Cardiac fibroblast (primary cell): ENCODE measurements at regions not wholly inside any gene's neighbourhood (a gene's known extent, or its start where the extent isn't known, plus 50 kb on each side); places are given as distances from the start of the nearest gene placed in this dataset.
"Not testable (repeated sequence)": the region's sequence is repeated elsewhere in the genome, so short reads cannot be mapped to it uniquely, and the experiment has no call there.

ENCODE experiments used
- DNase-seq, 2 donors: peaks; one replicate each; pipeline versions ENCODE4 v3.0.0 to v3.0.0-alpha.2; 2010; ENCODE audit warnings: low read depth in 2 of 2
- H3K4me3 ChIP-seq, 2 donors: replicated peaks in 1 of 2; 1 replicate in 1 of 2; 2 replicates in 1 of 2; pipeline ENCODE4 v1.5.1; 2011; ENCODE audit warnings: low read depth in 2 of 2, low read length in 2 of 2, mild to moderate bottlenecking in 2 of 2, moderate library complexity in 1 of 2
- CTCF ChIP-seq: IDR thresholded peaks from one replicate; pipeline ENCODE4 v1.5.1; 2011; ENCODE audit warnings: low read depth, mild to moderate bottlenecking, low read length, inconsistent platforms

- DNase-seq, H3K4me3 ChIP-seq: not testable (repeated sequence)
Observed at GRCh38 chr12:9543341-9543740, 64.4 kb downstream of the KLRB1 start.

- H3K4me3 ChIP-seq, DNase-seq: not testable (repeated sequence)
Observed at GRCh38 chr12:9542827-9543226, 64.9 kb downstream of the KLRB1 start.

- DNase-seq, H3K4me3 ChIP-seq: not testable (repeated sequence)
Observed at GRCh38 chr12:9515925-9516324, 91.8 kb downstream of the KLRB1 start.

- DNase-seq, H3K4me3 ChIP-seq: not testable (repeated sequence)
Observed at GRCh38 chr12:9512695-9513094, 95.0 kb downstream of the KLRB1 start.

GRCh38 chr12:9510392-9511011, 97.2 kb downstream of the KLRB1 start:
- not testable (repeated sequence) for DNase-seq, H3K4me3 ChIP-seq

- peak; percentile 48 to 57 for DNase-seq
- TF ChIP-seq CTCF: no peak
- H3K4me3 ChIP-seq: no peak overlapping the region
Observed at GRCh38 chr12:9509464-9510161, 98.1 kb downstream of the KLRB1 start.

GRCh38 chr12:9506746-9507145, 101.0 kb downstream of the KLRB1 start:
- no peak for TF ChIP-seq CTCF
- DNase-seq: no peak
- H3K4me3 ChIP-seq: no peak overlapping the region

- H3K4me3 ChIP-seq, DNase-seq: not testable (repeated sequence)
Observed at GRCh38 chr12:9503384-9503783, 104.3 kb downstream of the KLRB1 start.

- not testable (repeated sequence) for DNase-seq, H3K4me3 ChIP-seq
Observed at GRCh38 chr12:9502845-9503244, 104.9 kb downstream of the KLRB1 start.

GRCh38 chr12:9493325-9493724, 114.4 kb downstream of the KLRB1 start:
- DNase-seq, H3K4me3 ChIP-seq: not testable (repeated sequence)

GRCh38 chr12:9481289-9481688, 126.4 kb downstream of the KLRB1 start:
- not testable (repeated sequence) for H3K4me3 ChIP-seq, DNase-seq

GRCh38 chr12:9474197-9474596, 133.5 kb downstream of the KLRB1 start:
- not testable (repeated sequence) for DNase-seq, H3K4me3 ChIP-seq

GRCh38 chr12:9473638-9474037, 134.1 kb downstream of the KLRB1 start:
- not testable (repeated sequence) for H3K4me3 ChIP-seq, DNase-seq

- not testable (repeated sequence) for H3K4me3 ChIP-seq, DNase-seq
Observed at GRCh38 chr12:9471501-9471900, 136.2 kb downstream of the KLRB1 start.

GRCh38 chr12:9470367-9470766, 137.3 kb downstream of the KLRB1 start:
- not testable (repeated sequence) for H3K4me3 ChIP-seq, DNase-seq

GRCh38 chr12:9469956-9470355, 137.8 kb downstream of the KLRB1 start:
- DNase-seq, H3K4me3 ChIP-seq: not testable (repeated sequence)

- not testable (repeated sequence) for DNase-seq, H3K4me3 ChIP-seq
Observed at GRCh38 chr12:9469463-9469862, 138.3 kb downstream of the KLRB1 start.
